HEK293 (cell line): ENCODE measurements at regions not wholly inside any gene's neighbourhood (a gene's known extent, or its start where the extent isn't known, plus 50 kb on each side); places are given as distances from the start of the nearest gene placed in this dataset.

ENCODE experiments used
- ZNF549 ChIP-seq: fragments of 450-650 bp; IDR thresholded peaks from 2 replicates; pipeline ENCODE4 v1.5.1; 2018; ENCODE audit warnings: missing biosample characterization, missing genetic modification characterization, mild to moderate bottlenecking, inconsistent platforms, moderate library complexity
- TF ChIP-seq, protein P1 (sequence below): fragments of 450-650 bp; formaldehyde crosslinking; IDR thresholded peaks from 2 replicates; pipeline ENCODE4 v1.5.1; 2016; ENCODE audit warnings: missing biosample characterization, missing genetic modification characterization

DNA sequence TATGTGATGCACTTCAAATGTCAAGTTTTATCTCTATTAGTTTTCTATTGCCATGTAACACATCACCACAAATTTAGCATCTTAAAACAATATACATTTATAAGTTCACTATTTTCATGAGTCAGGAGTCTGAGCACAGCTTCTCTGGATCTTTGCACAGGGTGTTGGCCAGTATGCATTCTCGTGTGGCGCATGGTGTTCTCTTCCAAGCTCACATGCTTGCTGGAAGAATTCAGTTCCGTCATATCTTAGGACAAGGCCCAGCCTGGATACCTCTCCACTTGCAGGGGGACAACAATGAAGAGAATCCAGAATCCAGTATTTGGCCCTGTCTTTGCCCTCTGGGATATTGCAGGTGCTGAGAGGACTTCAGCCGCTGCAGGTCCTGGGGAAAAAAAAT lies 51.0 kb upstream of the ECI2 start:
- no peak for TF ChIP-seq ZNF549 (tag by site-specific recombination)
- TF ChIP-seq, protein P1, sequence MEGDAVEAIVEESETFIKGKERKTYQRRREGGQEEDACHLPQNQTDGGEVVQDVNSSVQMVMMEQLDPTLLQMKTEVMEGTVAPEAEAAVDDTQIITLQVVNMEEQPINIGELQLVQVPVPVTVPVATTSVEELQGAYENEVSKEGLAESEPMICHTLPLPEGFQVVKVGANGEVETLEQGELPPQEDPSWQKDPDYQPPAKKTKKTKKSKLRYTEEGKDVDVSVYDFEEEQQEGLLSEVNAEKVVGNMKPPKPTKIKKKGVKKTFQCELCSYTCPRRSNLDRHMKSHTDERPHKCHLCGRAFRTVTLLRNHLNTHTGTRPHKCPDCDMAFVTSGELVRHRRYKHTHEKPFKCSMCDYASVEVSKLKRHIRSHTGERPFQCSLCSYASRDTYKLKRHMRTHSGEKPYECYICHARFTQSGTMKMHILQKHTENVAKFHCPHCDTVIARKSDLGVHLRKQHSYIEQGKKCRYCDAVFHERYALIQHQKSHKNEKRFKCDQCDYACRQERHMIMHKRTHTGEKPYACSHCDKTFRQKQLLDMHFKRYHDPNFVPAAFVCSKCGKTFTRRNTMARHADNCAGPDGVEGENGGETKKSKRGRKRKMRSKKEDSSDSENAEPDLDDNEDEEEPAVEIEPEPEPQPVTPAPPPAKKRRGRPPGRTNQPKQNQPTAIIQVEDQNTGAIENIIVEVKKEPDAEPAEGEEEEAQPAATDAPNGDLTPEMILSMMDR (tag by site-specific recombination) = no peak
